ENCODE measurements at regions not wholly inside any gene's neighbourhood (a gene's known extent, or its start where the extent isn't known, plus 50 kb on each side); places are given as distances from the start of the nearest gene placed in this dataset.

GRCh38 chr12:87305481-87305880 lies 723.7 kb downstream of the C12orf50 start:
- no peaks in the 10 kb centered on the region for H3K36me3 ChIP-seq (ENCODE audit: control insufficient read depth in 5 of 5, insufficient read depth in 5 of 5, low read length in 5 of 5)
- no peaks in the 10 kb centered on the region for H3K9me3 ChIP-seq (ENCODE audit: control insufficient read depth in 5 of 5, low read length in 5 of 5)
- H3K9ac ChIP-seq (ENCODE audit: low read length in 5 of 5) = no peak overlapping the region
- no peak overlapping the region for H3K27ac ChIP-seq (ENCODE audit: low read depth, low read length)
- no peaks in the 10 kb centered on the region for H3K4me1 ChIP-seq (ENCODE audit: control insufficient read depth in 5 of 5, insufficient read depth in 5 of 5, low read length in 5 of 5)
- H3K27me3 ChIP-seq (ENCODE audit: control insufficient read depth in 5 of 5, insufficient read depth in 4 of 5, low read length in 5 of 5) = no peaks in the 10 kb centered on the region
- H3K4me3 ChIP-seq (ENCODE audit: low read depth in 1 of 5, low read length in 5 of 5) = no peak overlapping the region

- no peak overlapping the region for H3K27ac ChIP-seq (ENCODE audit: low read depth, low read length)
- H3K27me3 ChIP-seq (ENCODE audit: control insufficient read depth in 5 of 5, insufficient read depth in 4 of 5, low read length in 5 of 5) = no peaks in the 10 kb centered on the region
- no peaks in the 10 kb centered on the region for H3K9me3 ChIP-seq (ENCODE audit: control insufficient read depth in 5 of 5, low read length in 5 of 5)
- H3K4me1 ChIP-seq (ENCODE audit: control insufficient read depth in 5 of 5, insufficient read depth in 5 of 5, low read length in 5 of 5) = no peaks in the 10 kb centered on the region
- no peaks in the 10 kb centered on the region for H3K36me3 ChIP-seq (ENCODE audit: control insufficient read depth in 5 of 5, insufficient read depth in 5 of 5, low read length in 5 of 5)
- H3K4me3 ChIP-seq (ENCODE audit: low read depth in 1 of 5, low read length in 5 of 5) = no peak overlapping the region
- H3K9ac ChIP-seq (ENCODE audit: low read length in 5 of 5) = no peak overlapping the region
Measured at GRCh38 chr12:87304406-87304805, 724.8 kb downstream of the C12orf50 start.

DNA sequence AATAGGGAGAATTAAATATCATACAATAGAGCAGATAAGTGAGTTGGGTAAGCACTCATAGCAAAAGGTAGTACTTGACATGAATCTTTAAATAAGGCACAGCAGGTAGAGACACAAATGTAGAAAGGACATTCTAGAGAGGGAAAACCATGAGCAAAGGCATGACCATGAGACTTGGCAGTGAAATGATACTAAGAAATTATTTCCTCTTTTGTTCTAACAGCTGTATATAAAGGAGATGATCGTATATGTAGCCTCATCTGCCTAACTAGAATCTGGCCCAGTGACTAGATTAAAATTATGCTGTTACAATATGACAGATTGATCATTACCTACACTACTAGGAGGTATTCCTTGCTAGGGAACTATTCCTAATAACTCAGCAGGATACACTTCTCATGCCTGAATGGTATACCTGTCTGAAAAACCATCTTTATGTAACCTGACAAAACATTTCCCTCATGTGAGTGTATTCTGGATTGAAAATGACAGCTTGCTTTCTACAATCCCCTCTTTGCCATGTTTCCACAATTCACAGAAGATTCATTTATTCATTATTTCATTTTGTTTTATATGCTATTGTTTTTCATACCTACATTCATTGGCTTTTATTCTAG lies 725.7 kb downstream of the C12orf50 start:
- no peak overlapping the region for H3K4me3 ChIP-seq (ENCODE audit: low read depth in 1 of 5, low read length in 5 of 5)
- H3K9ac ChIP-seq (ENCODE audit: low read length in 5 of 5) = no peak overlapping the region
- H3K4me1 ChIP-seq (ENCODE audit: control insufficient read depth in 5 of 5, insufficient read depth in 5 of 5, low read length in 5 of 5) = no peaks in the 10 kb centered on the region
- H3K27ac ChIP-seq (ENCODE audit: low read depth, low read length) = no peak overlapping the region
- H3K27me3 ChIP-seq (ENCODE audit: control insufficient read depth in 5 of 5, insufficient read depth in 4 of 5, low read length in 5 of 5) = no peaks in the 10 kb centered on the region
- no peaks in the 10 kb centered on the region for H3K36me3 ChIP-seq (ENCODE audit: control insufficient read depth in 5 of 5, insufficient read depth in 5 of 5, low read length in 5 of 5)
- no peaks in the 10 kb centered on the region for H3K9me3 ChIP-seq (ENCODE audit: control insufficient read depth in 5 of 5, low read length in 5 of 5)

DNA sequence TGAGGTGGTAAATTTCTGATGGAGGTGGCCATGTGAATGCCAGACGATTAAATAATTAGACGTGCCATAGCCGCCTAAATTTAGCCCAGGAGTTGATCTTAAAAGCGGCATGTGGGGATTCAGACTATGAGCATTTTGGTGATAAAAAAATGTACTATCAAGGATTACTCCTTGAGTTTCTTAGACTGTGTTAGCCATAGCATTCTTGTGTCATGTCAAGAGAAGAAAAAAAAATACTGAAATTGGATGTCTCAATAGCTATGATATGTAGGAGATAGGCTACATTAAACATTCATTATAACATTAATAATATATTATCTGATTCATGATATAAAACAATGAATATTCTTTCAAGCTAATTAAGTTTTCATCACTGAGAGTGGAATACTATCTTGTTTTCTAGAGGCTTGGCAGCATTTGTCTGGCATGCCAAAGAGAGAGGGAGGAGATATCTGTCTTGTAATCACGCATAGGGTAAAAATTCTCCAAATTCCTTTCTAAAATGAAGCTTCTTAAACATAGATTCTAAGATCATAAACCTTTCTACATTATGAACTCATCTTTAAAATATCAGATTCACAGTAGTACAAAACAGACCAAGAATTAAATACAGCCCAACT lies 727.0 kb downstream of the C12orf50 start:
- H3K9me3 ChIP-seq (ENCODE audit: control insufficient read depth in 5 of 5, low read length in 5 of 5) = no peaks in the 10 kb centered on the region
- H3K9ac ChIP-seq (ENCODE audit: low read length in 5 of 5) = no peak overlapping the region
- no peaks in the 10 kb centered on the region for H3K36me3 ChIP-seq (ENCODE audit: control insufficient read depth in 5 of 5, insufficient read depth in 5 of 5, low read length in 5 of 5)
- no peaks in the 10 kb centered on the region for H3K4me1 ChIP-seq (ENCODE audit: control insufficient read depth in 5 of 5, insufficient read depth in 5 of 5, low read length in 5 of 5)
- H3K27ac ChIP-seq (ENCODE audit: low read depth, low read length) = no peak overlapping the region
- H3K27me3 ChIP-seq (ENCODE audit: control insufficient read depth in 5 of 5, insufficient read depth in 4 of 5, low read length in 5 of 5) = no peaks in the 10 kb centered on the region
- no peak overlapping the region for H3K4me3 ChIP-seq (ENCODE audit: low read depth in 1 of 5, low read length in 5 of 5)

DNA sequence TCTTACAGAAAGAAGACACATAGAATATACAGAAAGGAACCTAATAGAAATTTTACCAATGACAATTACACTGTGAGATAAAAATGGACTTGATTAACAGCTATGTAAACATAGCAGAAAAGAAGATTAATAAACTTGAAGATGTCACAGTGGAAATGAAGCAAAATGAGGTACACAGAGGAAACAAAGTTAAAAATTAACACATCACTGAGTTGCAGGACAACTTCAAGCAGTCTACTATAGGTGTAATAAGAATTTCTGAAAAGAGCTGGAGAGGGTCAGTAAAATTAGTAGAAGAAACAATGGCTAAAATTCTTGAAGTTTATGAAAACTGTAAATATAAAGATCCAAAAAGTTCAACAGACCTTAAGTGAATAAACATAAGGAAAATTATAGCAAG lies 738.7 kb downstream of the C12orf50 start:
- no peak overlapping the region for H3K27ac ChIP-seq (ENCODE audit: low read depth, low read length)
- peaks cover 0 to 5% (median 2%) of the 10 kb centered on the region in 5 donors for H3K9me3 ChIP-seq (ENCODE audit: control insufficient read depth in 5 of 5, low read length in 5 of 5)
- no peaks in the 10 kb centered on the region for H3K27me3 ChIP-seq (ENCODE audit: control insufficient read depth in 5 of 5, insufficient read depth in 4 of 5, low read length in 5 of 5)
- H3K4me1 ChIP-seq (ENCODE audit: control insufficient read depth in 5 of 5, insufficient read depth in 5 of 5, low read length in 5 of 5) = no peaks in the 10 kb centered on the region
- no peak overlapping the region for H3K9ac ChIP-seq (ENCODE audit: low read length in 5 of 5)
- H3K4me3 ChIP-seq (ENCODE audit: low read depth in 1 of 5, low read length in 5 of 5) = no peak overlapping the region
- H3K36me3 ChIP-seq (ENCODE audit: control insufficient read depth in 5 of 5, insufficient read depth in 5 of 5, low read length in 5 of 5) = no peaks in the 10 kb centered on the region

- H3K27me3 ChIP-seq (ENCODE audit: control insufficient read depth in 5 of 5, insufficient read depth in 4 of 5, low read length in 5 of 5) = no peaks in the 10 kb centered on the region
- H3K4me3 ChIP-seq (ENCODE audit: low read depth in 1 of 5, low read length in 5 of 5) = no peak overlapping the region
- no peak overlapping the region for H3K27ac ChIP-seq (ENCODE audit: low read depth, low read length)
- H3K4me1 ChIP-seq (ENCODE audit: control insufficient read depth in 5 of 5, insufficient read depth in 5 of 5, low read length in 5 of 5) = no peaks in the 10 kb centered on the region
- no peaks in the 10 kb centered on the region for H3K36me3 ChIP-seq (ENCODE audit: control insufficient read depth in 5 of 5, insufficient read depth in 5 of 5, low read length in 5 of 5)
- H3K9ac ChIP-seq (ENCODE audit: low read length in 5 of 5) = no peak overlapping the region
- no peaks in the 10 kb centered on the region for H3K9me3 ChIP-seq (ENCODE audit: control insufficient read depth in 5 of 5, low read length in 5 of 5)
Measured at GRCh38 chr12:87283886-87284285, 745.3 kb downstream of the C12orf50 start.

- Histone ChIP-seq H3K4me3 (ENCODE audit: low read depth in 1 of 5, low read length in 5 of 5) (no peak overlapping the region), H3K27ac (ENCODE audit: low read depth, low read length) (no peak overlapping the region), H3K36me3 (ENCODE audit: control insufficient read depth in 5 of 5, insufficient read depth in 5 of 5, low read length in 5 of 5) (no peaks in the 10 kb centered on the region), H3K9me3 (ENCODE audit: control insufficient read depth in 5 of 5, low read length in 5 of 5) (no peaks in the 10 kb centered on the region), H3K27me3 (ENCODE audit: control insufficient read depth in 5 of 5, insufficient read depth in 4 of 5, low read length in 5 of 5) (no peaks in the 10 kb centered on the region), H3K9ac (ENCODE audit: low read length in 5 of 5) (no peak overlapping the region), H3K4me1 (ENCODE audit: control insufficient read depth in 5 of 5, insufficient read depth in 5 of 5, low read length in 5 of 5) (no peaks in the 10 kb centered on the region)
Measured at GRCh38 chr12:87283111-87283510, 746.1 kb downstream of the C12orf50 start.

DNA sequence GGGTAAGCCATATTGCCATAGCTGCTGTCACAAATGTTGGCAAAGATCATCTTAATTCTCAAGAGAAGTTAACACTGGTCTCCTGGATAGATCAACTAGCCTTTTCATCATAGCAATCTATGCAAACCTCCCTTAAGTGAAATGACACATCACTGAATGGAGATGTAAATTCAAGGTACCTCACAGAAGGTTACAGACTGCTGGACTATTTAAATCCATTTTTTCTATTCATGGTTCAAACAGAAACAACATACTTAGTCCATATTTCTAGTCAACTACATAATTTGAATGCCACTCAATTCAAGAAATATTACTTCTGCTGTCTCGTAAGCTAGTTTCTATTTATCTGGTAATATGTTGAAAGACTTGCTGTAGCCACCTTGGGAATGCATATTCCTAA lies 748.3 kb downstream of the C12orf50 start:
- Histone ChIP-seq H3K9ac (ENCODE audit: low read length in 5 of 5) (no peak overlapping the region), H3K9me3 (ENCODE audit: control insufficient read depth in 5 of 5, low read length in 5 of 5) (no peaks in the 10 kb centered on the region), H3K36me3 (ENCODE audit: control insufficient read depth in 5 of 5, insufficient read depth in 5 of 5, low read length in 5 of 5) (no peaks in the 10 kb centered on the region), H3K27me3 (ENCODE audit: control insufficient read depth in 5 of 5, insufficient read depth in 4 of 5, low read length in 5 of 5) (no peaks in the 10 kb centered on the region), H3K4me1 (ENCODE audit: control insufficient read depth in 5 of 5, insufficient read depth in 5 of 5, low read length in 5 of 5) (no peaks in the 10 kb centered on the region), H3K27ac (ENCODE audit: low read depth, low read length) (no peak overlapping the region), H3K4me3 (ENCODE audit: low read depth in 1 of 5, low read length in 5 of 5) (no peak overlapping the region)

DNA sequence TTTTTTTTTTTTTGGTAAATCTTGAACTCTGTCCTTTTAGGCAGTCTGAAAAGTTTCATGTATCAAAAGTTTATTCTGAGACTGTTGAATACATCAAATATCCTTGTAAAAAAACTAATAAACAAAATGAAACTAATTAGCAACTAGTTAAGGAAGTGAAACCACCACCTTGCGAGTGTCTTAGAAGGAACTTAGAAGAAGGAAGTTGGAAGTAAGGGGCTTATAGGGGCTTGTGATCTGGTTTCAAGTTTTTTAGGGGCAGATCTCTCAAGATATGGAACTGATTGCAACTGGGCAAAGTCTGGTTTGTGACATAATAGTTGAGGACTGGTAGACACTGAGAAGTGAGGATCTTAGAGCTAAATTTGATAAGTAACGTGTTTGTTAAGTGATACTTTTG lies 748.8 kb downstream of the C12orf50 start:
- Histone ChIP-seq H3K4me1 (ENCODE audit: control insufficient read depth in 5 of 5, insufficient read depth in 5 of 5, low read length in 5 of 5) (no peaks in the 10 kb centered on the region), H3K36me3 (ENCODE audit: control insufficient read depth in 5 of 5, insufficient read depth in 5 of 5, low read length in 5 of 5) (no peaks in the 10 kb centered on the region), H3K9ac (ENCODE audit: low read length in 5 of 5) (no peak overlapping the region), H3K4me3 (ENCODE audit: low read depth in 1 of 5, low read length in 5 of 5) (no peak overlapping the region), H3K27ac (ENCODE audit: low read depth, low read length) (no peak overlapping the region), H3K9me3 (ENCODE audit: control insufficient read depth in 5 of 5, low read length in 5 of 5) (no peaks in the 10 kb centered on the region), H3K27me3 (ENCODE audit: control insufficient read depth in 5 of 5, insufficient read depth in 4 of 5, low read length in 5 of 5) (no peaks in the 10 kb centered on the region)

DNA sequence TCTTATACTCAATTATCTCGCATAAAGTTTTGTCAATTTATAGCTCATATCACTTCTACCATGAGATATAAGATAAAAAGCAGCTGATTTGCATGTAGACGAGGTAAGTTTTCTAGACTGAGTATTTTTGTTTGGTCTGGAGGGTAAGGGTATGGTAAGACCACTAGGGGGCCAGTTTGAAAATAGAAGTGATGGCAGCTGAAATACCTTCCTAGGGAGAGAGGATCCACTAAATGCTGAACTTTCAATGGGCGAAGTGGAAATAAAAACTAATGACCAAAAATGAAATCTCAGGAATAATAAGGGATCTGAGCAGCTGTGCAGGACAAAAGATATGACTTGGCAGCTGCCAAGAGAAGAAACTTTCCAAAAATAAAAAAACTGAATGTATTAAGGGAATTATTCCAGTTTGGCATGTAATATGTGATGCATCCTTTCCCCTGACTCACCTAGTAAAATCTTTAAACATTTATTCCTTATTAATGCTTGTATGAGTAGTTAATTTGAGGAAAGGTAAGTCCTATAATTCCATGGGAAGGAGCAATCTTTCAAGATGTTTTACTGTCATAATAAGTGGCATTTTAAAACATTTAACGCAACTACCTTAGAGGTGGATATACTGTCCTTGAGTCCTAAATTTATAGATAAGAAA lies 754.5 kb downstream of the C12orf50 start:
- no peak overlapping the region for H3K27ac ChIP-seq (ENCODE audit: low read depth, low read length)
- no peak overlapping the region for H3K9ac ChIP-seq (ENCODE audit: low read length in 5 of 5)
- no peak overlapping the region for H3K4me3 ChIP-seq (ENCODE audit: low read depth in 1 of 5, low read length in 5 of 5)
- H3K4me1 ChIP-seq (ENCODE audit: control insufficient read depth in 5 of 5, insufficient read depth in 5 of 5, low read length in 5 of 5) = no peaks in the 10 kb centered on the region
- H3K27me3 ChIP-seq (ENCODE audit: control insufficient read depth in 5 of 5, insufficient read depth in 4 of 5, low read length in 5 of 5) = no peaks in the 10 kb centered on the region
- H3K9me3 ChIP-seq (ENCODE audit: control insufficient read depth in 5 of 5, low read length in 5 of 5) = no peaks in the 10 kb centered on the region
- no peaks in the 10 kb centered on the region for H3K36me3 ChIP-seq (ENCODE audit: control insufficient read depth in 5 of 5, insufficient read depth in 5 of 5, low read length in 5 of 5)
